Testis (tissue), 2 donors: ENCODE measurements at regions not wholly inside any gene's neighbourhood (a gene's known extent, or its start where the extent isn't known, plus 50 kb on each side); places are given as distances from the start of the nearest gene placed in this dataset.

Experiments used
- CTCF ChIP-seq, 3 experiments: fragments of 450-650 bp in 2 of 3; fragments of 200-600 bp in 1 of 3; sonication (generic) in 1 of 3; IDR thresholded peaks; one replicate each; pipeline ENCODE4 v1.5.1; 2016 to 2019; ENCODE audit warnings: antibody characterized with exemption in 3 of 3, mild to moderate bottlenecking in 2 of 3, moderate library complexity in 1 of 3
- POLR2A ChIP-seq: fragments of 450-650 bp; IDR thresholded peaks from one replicate; pipeline ENCODE4 v1.6.1; 2017; ENCODE audit warnings: antibody characterized with exemption, mild to moderate bottlenecking, moderate library complexity

- TF ChIP-seq CTCF (IDR thresholded peaks at IDR 0.05) (no peak), POLR2A (no peak)
Measured at GRCh38 chr9:13627071-13627470, 347.6 kb upstream of the MPDZ start.
